HG02885 (cell line): ENCODE measurements at regions not wholly inside any gene's neighbourhood (a gene's known extent, or its start where the extent isn't known, plus 50 kb on each side); places are given as distances from the start of the nearest gene placed in this dataset.
"Not testable (repeated sequence)": the region's sequence is repeated elsewhere in the genome, so short reads cannot be mapped to it uniquely, and the experiment has no call there.

Experiments used
- ATAC-seq: cut with Tn5 transposase; IDR thresholded peaks from one replicate; pipeline ENCODE4 v1.9.1; 2021; ENCODE audit warnings: mild to moderate bottlenecking; ENCODE audit not compliant: unreplicated experiment, poor library complexity

DNA sequence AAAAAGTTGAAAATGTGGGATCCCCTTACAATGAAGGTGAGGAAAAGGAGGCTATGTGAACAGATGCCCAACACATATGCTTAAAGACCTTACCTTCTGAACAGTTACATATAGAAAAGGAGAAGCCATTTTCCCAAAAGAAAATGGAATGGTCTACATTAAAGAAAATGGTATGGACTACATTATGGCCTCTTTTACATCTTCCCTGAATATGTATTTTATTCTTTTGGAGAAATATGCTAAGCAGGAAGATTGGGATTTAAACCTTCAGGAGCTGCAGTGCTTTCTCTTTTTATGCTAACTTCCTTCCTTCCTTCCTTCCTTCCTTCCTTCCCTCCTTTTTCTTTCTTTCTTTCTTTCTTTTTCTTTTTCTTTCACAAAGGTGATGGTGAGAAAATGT lies 155.4 kb downstream of the SEC23IP start:
- no peak for ATAC-seq

GRCh38 chr10:120048391-120048790 lies 155.9 kb downstream of the SEC23IP start:
- ATAC-seq = no peak

GRCh38 chr10:120051671-120052070 lies 159.1 kb downstream of the SEC23IP start:
- no peak for ATAC-seq

DNA sequence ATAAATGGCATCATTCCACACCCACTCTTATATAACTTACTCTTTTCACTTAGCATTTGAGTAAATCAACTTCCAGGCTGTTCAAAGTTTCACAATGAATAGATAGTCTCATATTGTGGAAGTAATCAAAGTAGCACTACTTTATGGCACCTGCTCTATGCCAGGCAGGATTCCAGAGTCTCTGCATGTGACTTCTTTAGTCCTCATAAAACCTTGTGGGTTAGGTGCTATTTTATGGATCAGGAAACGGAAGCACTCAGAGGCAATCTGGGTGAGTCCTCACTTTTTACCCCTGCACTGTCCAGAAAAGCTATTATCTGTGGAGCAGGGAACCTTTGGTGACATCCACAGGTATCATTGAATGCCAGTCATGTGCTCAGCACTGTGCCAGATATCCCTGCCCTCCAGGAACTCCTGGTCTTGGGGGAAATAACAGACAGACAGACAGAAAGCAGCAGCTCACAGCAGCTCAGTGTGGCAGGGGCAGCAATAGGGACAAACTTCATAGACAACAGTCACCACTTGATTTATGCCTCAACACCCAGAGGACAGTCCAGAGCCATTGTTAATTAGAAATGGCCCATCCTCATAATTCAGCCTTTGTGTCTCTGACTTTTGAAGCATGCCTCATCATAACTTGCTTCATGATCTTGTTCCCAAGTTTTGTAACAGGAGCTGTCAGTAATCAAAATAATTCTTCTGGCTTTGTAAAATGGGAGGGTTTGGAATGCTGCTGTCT lies 160.6 kb downstream of the SEC23IP start:
- no peak for ATAC-seq

DNA sequence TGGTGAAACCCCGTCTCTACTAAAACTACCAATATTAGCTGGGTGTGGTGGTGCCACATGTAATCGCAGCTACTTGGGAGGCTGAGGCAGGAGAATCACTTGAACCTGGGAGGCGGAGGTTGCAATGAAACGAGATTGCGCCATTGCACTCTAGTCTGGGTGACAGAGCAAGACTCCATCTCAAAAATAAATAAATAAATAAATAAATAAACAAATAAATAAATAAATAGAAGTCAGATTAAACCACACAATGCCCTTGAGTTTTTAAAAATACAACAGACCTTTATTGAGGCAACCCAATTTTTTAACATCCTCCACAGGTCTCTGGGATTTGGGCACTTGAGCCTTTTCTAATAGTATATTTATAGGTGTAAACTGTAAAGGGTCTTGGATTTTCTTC lies 167.3 kb downstream of the SEC23IP start:
- not testable (repeated sequence) for ATAC-seq

DNA sequence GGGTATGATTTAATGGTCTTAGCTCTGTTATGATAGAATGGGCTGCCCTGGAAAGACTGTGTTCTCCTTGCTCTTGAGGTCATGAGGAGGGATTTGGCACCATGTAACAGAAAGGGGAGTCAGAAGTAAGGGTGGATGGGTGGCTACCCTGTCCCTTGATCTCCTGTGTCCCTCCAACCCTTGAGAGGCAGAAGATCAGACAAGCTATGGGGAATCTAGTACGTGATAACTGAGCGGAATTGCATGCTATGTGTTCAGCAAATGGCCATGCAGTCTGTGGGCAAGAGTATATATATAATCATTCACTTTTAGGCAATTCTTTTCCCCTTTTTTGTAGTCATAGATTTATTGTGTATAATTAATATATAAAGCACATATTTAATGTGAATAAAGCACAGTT lies 174.9 kb downstream of the SEC23IP start:
- ATAC-seq = no peak

- no peak for ATAC-seq
Observed at GRCh38 chr10:120069700-120070099, 177.2 kb downstream of the SEC23IP start.

DNA sequence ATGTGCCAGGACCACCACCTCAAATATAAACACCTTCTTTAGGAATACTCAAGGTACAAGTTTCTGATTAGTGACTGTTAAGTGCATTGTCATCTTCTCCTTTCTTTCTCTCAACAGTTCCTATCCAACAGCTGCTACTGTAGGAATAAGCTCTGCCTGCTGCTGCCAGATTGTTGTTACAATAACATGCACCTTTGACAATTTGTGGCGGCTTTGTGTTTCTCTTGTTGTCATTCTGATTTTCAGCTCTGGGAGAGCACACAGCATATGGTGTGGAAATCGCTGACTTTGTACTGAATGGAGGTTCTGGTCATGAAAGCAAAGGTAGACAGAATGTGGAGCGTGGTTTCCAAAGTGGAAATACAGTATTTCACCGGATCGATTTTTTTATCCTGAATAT lies 182.8 kb downstream of the SEC23IP start:
- ATAC-seq = no peak

DNA sequence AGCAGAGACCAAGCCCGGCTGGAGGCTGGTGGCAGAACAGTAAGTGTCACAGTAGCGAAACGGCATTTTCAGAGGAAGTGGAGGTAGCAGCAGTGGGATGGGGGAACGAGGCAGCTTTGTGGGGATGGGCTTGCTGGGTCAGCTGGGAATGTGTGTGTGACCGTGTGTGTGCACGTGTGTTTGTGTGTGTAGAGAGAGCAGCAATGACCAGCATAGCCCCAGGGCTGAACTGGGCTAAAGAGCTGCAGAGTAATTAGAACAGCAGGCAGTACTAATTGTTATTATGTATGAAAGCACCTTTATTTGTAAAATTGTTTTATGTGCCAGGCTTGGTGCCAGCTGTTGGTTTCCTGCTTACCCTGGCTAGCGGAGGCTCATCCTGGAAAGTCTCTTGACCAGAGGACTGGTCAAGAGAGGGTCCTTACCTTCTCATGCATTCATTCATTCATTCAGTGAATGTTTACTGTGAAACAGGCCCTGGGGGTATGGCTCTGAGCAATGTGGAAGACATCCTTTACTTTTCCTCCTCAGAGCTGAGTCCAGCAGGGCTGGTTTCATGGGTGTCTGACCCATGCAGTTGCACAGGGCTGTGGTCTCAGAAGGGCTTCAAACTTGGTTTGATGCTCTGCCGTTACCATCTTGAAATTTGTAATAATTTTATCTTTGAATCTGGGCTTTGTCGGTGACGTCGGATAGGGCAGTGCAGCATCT lies 184.6 kb downstream of the SEC23IP start:
- no peak for ATAC-seq

DNA sequence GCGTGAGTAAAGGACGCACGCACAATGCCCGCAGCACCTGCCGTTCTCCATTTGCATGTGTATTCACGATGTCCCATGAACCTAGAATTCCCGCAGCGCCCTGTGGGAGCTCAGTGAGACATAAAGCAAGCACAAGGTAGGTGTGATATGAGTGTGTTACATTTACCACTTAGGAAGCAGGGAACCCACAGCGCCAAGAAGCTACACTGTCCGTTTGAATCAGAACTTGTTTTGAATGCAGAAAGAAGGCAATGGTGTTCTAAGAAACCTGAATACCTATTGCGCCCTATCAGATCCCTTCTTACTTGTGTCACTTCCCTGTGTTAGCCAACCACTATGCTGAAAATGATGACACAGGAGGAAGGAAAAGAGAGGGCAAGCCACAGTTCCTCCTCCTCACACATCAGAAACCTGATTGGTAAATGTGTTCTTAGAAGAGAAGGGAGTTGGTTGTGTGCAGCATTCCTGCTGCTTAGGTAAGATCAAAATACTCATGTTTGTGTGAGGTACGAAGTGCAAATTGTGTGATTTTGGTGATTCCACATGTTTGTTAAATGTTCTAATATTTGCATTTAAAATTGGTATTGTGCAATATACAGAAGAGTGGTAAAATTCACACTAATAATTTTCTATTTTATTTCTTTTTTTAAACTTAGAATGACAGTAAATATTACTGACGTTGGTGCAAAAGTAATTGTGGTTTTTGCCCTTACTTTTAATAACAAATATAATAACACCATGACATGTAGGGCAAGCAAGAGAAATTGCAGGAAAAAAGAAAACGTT lies 185.4 kb downstream of the SEC23IP start:
- ATAC-seq = no peak

DNA sequence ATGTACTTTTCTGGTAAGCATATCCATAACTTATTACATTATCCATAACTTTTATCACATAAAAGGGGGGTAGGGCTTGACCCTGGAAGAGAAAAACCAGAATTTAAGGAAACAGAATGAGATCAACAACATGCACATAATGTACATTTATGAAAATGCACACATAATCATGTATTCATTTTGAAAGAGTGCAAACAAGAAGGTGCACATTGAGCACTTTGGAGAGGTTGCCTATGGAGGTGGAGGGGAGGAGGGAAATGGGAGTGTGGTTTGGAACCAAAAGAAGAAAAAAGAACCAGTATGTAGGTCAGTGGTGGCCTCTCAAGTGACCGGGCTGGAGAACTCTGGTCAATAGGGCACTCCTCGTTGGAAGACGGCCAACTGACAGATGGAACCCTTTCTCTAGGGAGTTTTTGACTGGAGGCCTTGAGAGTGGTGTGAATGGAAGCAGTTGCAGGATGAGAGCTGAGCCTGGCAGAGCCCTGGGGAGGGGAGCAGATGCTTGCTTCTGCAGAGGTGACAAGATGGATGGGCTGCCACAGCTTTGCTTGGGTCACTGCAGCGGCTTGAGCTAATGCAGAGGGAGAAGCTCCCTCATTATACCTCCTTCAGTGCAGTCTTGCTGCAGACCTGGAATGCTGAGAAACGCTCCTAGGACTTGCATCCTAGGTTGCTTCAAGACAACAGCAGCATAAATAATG lies 192.7 kb downstream of the SEC23IP start:
- ATAC-seq = no peak

GRCh38 chr10:120086066-120086465 lies 193.5 kb downstream of the SEC23IP start:
- no peak for ATAC-seq

DNA sequence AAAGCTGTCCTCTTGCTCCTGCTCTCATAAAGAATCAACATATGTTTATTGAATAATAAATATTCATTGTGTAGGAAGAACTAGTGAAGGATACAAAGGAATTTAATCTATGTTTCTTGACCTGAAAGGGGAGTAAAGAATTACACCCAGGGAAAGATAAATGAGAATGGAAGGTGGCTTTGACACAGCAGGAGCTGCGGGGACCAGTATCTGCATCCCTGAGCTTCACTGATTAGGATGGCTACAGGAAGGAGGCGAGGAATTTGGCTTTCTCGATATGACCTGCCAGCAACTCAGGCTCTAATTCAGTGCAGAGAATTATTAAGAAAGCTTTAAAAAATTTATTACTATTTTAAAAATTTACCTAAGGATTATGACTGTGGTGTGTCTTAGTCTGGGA lies 194.6 kb downstream of the SEC23IP start:
- no peak for ATAC-seq

- ATAC-seq = no peak
Observed at GRCh38 chr10:120095875-120096274, 203.3 kb downstream of the SEC23IP start.

GRCh38 chr10:120097766-120098165 lies 205.2 kb downstream of the SEC23IP start:
- no peak for ATAC-seq

DNA sequence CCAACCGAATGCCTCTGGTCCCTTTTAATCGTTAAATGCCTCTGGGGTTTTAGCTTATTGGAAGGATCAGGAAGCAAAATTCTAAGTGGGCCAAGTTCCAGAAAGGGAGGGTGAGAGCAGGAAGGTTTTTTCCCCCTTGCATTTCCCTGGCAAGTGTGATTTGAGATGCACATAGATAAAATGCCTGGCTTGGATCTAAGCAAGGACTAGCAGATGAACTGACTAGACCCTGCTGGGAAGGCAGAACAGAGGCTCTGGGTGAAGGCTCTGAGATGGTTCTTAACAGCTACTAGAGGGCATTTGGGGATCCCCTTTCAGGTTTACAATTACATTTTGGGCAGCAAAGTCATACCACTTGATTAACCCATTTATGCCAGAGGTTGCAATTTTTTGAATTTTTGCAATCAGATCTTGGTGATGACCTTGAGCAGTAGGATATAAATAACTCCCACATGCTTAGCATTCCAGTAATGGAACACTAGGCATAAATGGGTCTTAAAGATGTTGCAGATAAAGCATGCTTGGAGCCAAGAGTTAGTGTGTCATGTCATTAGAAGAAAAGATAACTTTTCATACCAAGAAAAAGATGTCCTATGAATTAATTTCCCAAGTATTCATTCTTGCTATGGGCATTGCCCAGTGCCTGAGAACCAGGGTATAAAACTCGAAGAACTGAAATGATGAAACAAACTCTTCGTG lies 205.9 kb downstream of the SEC23IP start:
- no peak for ATAC-seq

DNA sequence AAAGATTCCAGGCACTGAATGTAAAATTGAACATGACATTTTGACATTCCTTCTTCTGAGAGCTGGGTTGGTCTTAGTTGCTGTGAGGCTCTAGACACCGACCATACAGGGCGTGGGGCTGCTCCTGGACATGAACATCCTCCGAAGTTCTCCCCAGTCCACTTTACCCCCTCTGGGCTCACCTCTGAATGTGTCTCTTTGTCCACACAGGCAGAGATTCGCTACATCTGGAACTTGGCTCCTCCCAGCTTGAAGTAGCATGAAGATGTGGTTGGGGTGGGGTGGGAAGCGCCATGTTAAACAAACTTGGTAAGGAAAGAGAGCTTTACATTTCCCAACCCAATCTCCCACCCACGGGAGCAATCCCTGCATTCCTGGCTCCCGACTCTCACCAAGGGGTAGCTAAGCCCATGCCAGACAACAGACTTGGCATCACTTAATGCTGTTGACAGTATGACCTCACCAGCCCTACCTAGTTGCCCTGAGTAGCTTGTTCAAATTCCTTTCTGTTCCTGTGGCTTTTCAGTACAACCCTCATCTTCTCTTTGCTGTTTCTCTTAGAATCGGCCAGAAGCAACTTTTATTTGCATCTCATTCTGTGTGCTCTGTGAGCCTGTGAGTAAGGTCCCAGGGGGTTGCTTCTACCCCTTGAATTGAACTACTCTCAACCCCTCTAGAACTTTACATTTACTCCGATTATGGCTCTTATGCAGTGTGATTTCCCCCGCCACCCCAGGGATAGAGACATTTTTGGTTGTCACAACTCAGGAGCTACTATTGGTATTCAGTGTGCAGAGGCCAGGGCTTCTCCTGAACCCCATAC lies 211.4 kb downstream of the SEC23IP start:
- ATAC-seq = no peak

DNA sequence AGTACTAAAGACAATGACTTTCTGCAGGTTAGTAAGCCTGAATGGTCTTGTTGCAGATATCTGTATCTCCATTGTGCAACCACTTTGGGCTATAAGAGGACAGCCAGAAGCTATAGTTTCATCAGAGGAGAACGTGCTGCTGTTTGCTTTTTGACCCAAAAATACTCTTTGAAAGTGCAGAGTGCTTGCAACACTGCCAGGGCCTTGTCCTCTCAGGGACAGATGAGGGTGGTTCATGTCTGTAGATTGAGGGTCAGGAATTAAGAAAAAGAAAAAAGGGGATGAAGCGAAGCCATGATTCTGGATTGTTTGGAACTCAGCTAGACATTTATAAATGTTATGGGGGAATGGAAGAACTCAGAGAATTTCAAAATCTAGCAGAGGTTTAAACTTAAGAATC lies 212.5 kb downstream of the SEC23IP start:
- ATAC-seq = no peak

GRCh38 chr10:120105492-120105891 lies 213.0 kb downstream of the SEC23IP start:
- no peak for ATAC-seq
